HEK293 (cell line): ENCODE measurements at regions not wholly inside any gene's neighbourhood (a gene's known extent, or its start where the extent isn't known, plus 50 kb on each side); places are given as distances from the start of the nearest gene placed in this dataset.
"Not testable (repeated sequence)": the region's sequence is repeated elsewhere in the genome, so short reads cannot be mapped to it uniquely, and the experiment has no call there.

Source experiments
- CTCF ChIA-PET: fragments of 350-600 bp; formaldehyde crosslinking; extraction: SDS; loops from one replicate; lab custom pipeline; 2021; ENCODE audit warnings: antibody characterized with exemption; lab: Yijun Ruan, JAX
- POLR2A ChIA-PET: fragments of 300-600 bp; formaldehyde crosslinking; extraction: SDS; loops from one replicate; lab custom pipeline; 2020; ENCODE audit warnings: antibody characterized with exemption, inconsistent platforms; lab: Yijun Ruan, JAX
- H3K27ac ChIP-seq: fragments of 200-500 bp; sonication (Bioruptor generic); 2 replicates; pipeline ENCODE4 v1.5.1; 2014; ENCODE audit warnings: low read depth, low read length, control low read depth, inconsistent platforms; ENCODE audit errors: extremely low read depth
- H3K36me3 ChIP-seq, 2 experiments: fragments of 200-500 bp in 1 of 2; sonication (Bioruptor generic) in 1 of 2; 1 replicate in 1 of 2; 2 replicates in 1 of 2; pipeline ENCODE4 v1.5.1; 2014 to 2017; ENCODE audit warnings: inconsistent platforms in 2 of 2, low read length in 2 of 2; ENCODE audit not compliant: control insufficient read depth in 2 of 2, insufficient read depth in 1 of 2
- H3K4me1 ChIP-seq: fragments of 200-500 bp; sonication (Bioruptor generic); 2 replicates; pipeline ENCODE4 v1.5.1; 2014; ENCODE audit warnings: mild to moderate bottlenecking, low read length, inconsistent platforms; ENCODE audit not compliant: control insufficient read depth, insufficient read depth
- H3K4me3 ChIP-seq: 2 replicates; pipeline ENCODE4 v1.5.1; 2011; ENCODE audit warnings: low read depth, mild to moderate bottlenecking, control low read depth, low read length, moderate library complexity
- H3K9me3 ChIP-seq: fragments of 200-500 bp; sonication (Bioruptor generic); 2 replicates; pipeline ENCODE4 v1.5.1; 2014; ENCODE audit warnings: low read depth, low read length, inconsistent platforms; ENCODE audit not compliant: control insufficient read depth, insufficient read depth
- GLI2 ChIP-seq: fragments of 450-650 bp; formaldehyde crosslinking; IDR thresholded peaks from 2 replicates; pipeline ENCODE4; 2017; ENCODE audit warnings: missing biosample characterization, missing genetic modification characterization, low read depth, borderline replicate concordance
- KLF10 ChIP-seq: fragments of 450-650 bp; IDR thresholded peaks from 2 replicates; pipeline ENCODE4 v1.5.1; 2018; ENCODE audit warnings: missing biosample characterization, mild to moderate bottlenecking, missing genetic modification characterization
- KLF8 ChIP-seq: fragments of 450-650 bp; formaldehyde crosslinking; IDR thresholded peaks from 2 replicates; pipeline ENCODE4 v1.5.1; 2016; ENCODE audit warnings: missing biosample characterization, missing genetic modification characterization
- MZF1 ChIP-seq: fragments of 450-650 bp; formaldehyde crosslinking; IDR thresholded peaks from 2 replicates; pipeline ENCODE4 v1.5.1; 2017; ENCODE audit warnings: missing biosample characterization, missing genetic modification characterization, borderline replicate concordance
- REPIN1 ChIP-seq: fragments of 450-650 bp; formaldehyde crosslinking; IDR thresholded peaks from 2 replicates; pipeline ENCODE4 v1.5.1; 2017; ENCODE audit warnings: missing biosample characterization, missing genetic modification characterization, low read depth
- SALL2 ChIP-seq: fragments of 450-650 bp; formaldehyde crosslinking; IDR thresholded peaks from 2 replicates; pipeline ENCODE4 v1.5.0; 2017; ENCODE audit warnings: missing biosample characterization, mild to moderate bottlenecking, missing genetic modification characterization, borderline replicate concordance
- SP3 ChIP-seq: fragments of 450-650 bp; formaldehyde crosslinking; IDR thresholded peaks from 2 replicates; pipeline ENCODE4 v1.5.1; 2016; ENCODE audit warnings: missing biosample characterization, missing genetic modification characterization
- YY1 ChIP-seq: fragments of 450-650 bp; formaldehyde crosslinking; IDR thresholded peaks from 2 replicates; pipeline ENCODE4 v1.5.1; 2018; ENCODE audit warnings: missing biosample characterization, missing genetic modification characterization
- ZBTB21 ChIP-seq: fragments of 450-650 bp; formaldehyde crosslinking; IDR thresholded peaks from 2 replicates; pipeline ENCODE4 v1.5.1; 2017; ENCODE audit warnings: missing biosample characterization, missing genetic modification characterization
- ZNF10 ChIP-seq: fragments of 450-650 bp; formaldehyde crosslinking; IDR thresholded peaks from 2 replicates; pipeline ENCODE4 v1.5.1; 2017; ENCODE audit warnings: missing biosample characterization, missing genetic modification characterization
- ZNF239 ChIP-seq: fragments of 450-650 bp; formaldehyde crosslinking; IDR thresholded peaks from 2 replicates; pipeline ENCODE4 v1.5.1; 2016; ENCODE audit warnings: missing biosample characterization, missing genetic modification characterization
- ZNF335 ChIP-seq: fragments of 450-650 bp; formaldehyde crosslinking; conservative IDR thresholded peaks from 2 replicates; pipeline ENCODE4 v1.5.1; 2016; ENCODE audit warnings: missing biosample characterization, missing genetic modification characterization
- ZNF37A ChIP-seq: fragments of 450-650 bp; IDR thresholded peaks from 2 replicates; pipeline ENCODE4 v1.5.1; 2018; ENCODE audit warnings: missing biosample characterization, missing genetic modification characterization
- ZNF624 ChIP-seq: fragments of 450-650 bp; formaldehyde crosslinking; IDR thresholded peaks from 2 replicates; pipeline ENCODE4 v1.5.1; 2017; ENCODE audit warnings: missing biosample characterization, missing genetic modification characterization
- ZNF654 ChIP-seq: fragments of 450-650 bp; formaldehyde crosslinking; IDR thresholded peaks from 2 replicates; pipeline ENCODE4 v1.5.1; 2016; ENCODE audit warnings: low read depth, missing biosample characterization, missing genetic modification characterization
- ZNF701 ChIP-seq: fragments of 450-650 bp; formaldehyde crosslinking; IDR thresholded peaks from 2 replicates; pipeline ENCODE4 v1.5.1; 2016; ENCODE audit warnings: missing biosample characterization, missing genetic modification characterization
- TF ChIP-seq, protein P1 (sequence below): fragments of 450-650 bp; formaldehyde crosslinking; IDR thresholded peaks from 2 replicates; pipeline ENCODE4 v1.5.1; 2016; ENCODE audit warnings: missing biosample characterization, missing genetic modification characterization
- TF ChIP-seq, protein P2 (sequence below): fragments of 450-650 bp; formaldehyde crosslinking; IDR thresholded peaks from 2 replicates; pipeline ENCODE4 v1.5.1; 2016; ENCODE audit warnings: missing biosample characterization, missing genetic modification characterization
- TF ChIP-seq, protein P3 (sequence below): fragments of 450-650 bp; formaldehyde crosslinking; IDR thresholded peaks from 2 replicates; pipeline ENCODE4 v1.5.1; 2016; ENCODE audit warnings: missing biosample characterization, missing genetic modification characterization, borderline replicate concordance
- TF ChIP-seq, protein P4 (sequence below): fragments of 450-650 bp; formaldehyde crosslinking; IDR thresholded peaks from 2 replicates; pipeline ENCODE4 v1.5.1; 2017; ENCODE audit warnings: missing biosample characterization, missing genetic modification characterization
- TF ChIP-seq, protein P5 (sequence below): fragments of 450-650 bp; formaldehyde crosslinking; IDR thresholded peaks from 2 replicates; pipeline ENCODE4 v1.5.1; 2016; ENCODE audit warnings: missing biosample characterization, missing genetic modification characterization
- TF ChIP-seq, protein P6 (sequence below): fragments of 450-650 bp; formaldehyde crosslinking; IDR thresholded peaks from 2 replicates; pipeline ENCODE4; 2016; ENCODE audit warnings: missing biosample characterization, missing genetic modification characterization

DNA sequence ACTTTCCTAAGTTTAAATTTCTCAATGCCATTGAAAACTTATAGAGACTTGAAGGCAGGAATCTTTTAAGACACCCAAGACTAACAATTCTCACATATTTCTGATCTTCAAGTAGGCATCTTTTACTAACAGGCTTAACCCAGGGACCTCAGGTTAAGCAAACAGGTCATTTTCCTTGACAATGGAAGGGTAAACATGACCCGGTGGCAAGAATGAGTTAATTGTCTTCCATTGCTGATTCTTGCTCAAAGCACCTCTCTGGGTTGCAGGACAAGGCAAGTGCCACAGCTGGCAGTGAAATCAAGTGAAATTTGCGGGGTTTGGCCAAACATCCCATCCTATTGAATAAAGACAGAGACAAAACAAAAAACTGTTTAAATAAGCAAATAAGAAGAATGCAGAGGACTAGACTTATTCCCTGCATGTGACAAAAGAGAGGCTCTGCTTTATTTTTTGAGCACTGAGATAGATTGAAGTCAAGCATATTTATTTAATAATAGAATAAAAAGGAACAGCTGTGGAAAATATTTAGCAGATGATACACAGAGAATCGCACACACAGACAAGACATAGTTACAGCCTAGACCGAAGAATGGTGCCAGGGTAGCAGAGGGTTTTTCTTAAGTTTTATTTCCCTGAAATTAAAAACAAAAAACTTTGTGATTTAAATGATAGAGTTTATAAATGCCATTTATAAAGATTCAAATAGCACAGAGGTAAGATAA is 56.0 kb upstream of the MITF start (continued):
- TF ChIP-seq, protein P1, sequence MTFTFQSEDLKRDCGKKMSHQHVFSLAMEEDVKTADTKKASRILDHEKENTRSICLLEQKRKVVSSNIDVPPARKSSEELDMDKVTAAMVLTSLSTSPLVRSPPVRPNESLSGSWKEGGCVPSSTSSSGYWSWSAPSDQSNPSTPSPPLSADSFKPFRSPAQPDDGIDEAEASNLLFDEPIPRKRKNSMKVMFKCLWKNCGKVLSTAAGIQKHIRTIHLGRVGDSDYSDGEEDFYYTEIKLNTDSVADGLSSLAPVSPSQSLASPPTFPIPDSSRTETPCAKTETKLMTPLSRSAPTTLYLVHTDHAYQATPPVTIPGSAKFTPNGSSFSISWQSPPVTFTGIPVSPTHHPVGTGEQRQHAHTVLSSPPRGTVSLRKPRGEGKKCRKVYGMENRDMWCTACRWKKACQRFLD = no peak
- TF ChIP-seq YY1 (tag by site-specific recombination) = no peak
- TF ChIP-seq GLI2 (tag by site-specific recombination) = no peak
- TF ChIP-seq, protein P2, sequence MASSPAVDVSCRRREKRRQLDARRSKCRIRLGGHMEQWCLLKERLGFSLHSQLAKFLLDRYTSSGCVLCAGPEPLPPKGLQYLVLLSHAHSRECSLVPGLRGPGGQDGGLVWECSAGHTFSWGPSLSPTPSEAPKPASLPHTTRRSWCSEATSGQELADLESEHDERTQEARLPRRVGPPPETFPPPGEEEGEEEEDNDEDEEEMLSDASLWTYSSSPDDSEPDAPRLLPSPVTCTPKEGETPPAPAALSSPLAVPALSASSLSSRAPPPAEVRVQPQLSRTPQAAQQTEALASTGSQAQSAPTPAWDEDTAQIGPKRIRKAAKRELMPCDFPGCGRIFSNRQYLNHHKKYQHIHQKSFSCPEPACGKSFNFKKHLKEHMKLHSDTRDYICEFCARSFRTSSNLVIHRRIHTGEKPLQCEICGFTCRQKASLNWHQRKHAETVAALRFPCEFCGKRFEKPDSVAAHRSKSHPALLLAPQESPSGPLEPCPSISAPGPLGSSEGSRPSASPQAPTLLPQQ (tag by site-specific recombination) = no peak
- no peak for TF ChIP-seq KLF8
- TF ChIP-seq ZNF335 (tag by site-specific recombination) = no peak
- no peak for TF ChIP-seq ZNF10 (tag by site-specific recombination)

DNA sequence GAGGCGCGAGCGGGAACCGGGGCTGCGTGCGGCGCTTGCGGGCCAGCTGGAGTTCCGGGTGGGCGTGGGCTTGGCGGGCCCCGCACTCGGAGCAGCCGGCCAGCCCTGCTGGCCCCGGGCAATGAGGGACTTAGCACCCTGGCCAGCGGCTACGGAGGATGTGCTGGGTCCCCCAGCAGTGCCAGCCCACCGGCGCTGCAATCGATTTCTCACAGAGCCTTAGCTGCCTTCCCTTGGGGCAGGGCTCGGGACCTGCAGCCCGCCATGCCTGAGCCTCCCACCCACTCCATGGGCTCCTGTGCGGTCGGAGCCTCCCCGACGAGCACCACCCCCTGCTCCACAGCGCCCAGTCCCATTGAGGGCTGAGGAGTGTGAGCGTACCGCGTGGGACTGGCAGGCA is 61.8 kb upstream of the MITF start:
- H3K36me3 ChIP-seq, CTCF ChIA-PET, H3K27ac ChIP-seq, H3K4me3 ChIP-seq, H3K4me1 ChIP-seq, H3K9me3 ChIP-seq, POLR2A ChIA-PET: not testable (repeated sequence)

DNA sequence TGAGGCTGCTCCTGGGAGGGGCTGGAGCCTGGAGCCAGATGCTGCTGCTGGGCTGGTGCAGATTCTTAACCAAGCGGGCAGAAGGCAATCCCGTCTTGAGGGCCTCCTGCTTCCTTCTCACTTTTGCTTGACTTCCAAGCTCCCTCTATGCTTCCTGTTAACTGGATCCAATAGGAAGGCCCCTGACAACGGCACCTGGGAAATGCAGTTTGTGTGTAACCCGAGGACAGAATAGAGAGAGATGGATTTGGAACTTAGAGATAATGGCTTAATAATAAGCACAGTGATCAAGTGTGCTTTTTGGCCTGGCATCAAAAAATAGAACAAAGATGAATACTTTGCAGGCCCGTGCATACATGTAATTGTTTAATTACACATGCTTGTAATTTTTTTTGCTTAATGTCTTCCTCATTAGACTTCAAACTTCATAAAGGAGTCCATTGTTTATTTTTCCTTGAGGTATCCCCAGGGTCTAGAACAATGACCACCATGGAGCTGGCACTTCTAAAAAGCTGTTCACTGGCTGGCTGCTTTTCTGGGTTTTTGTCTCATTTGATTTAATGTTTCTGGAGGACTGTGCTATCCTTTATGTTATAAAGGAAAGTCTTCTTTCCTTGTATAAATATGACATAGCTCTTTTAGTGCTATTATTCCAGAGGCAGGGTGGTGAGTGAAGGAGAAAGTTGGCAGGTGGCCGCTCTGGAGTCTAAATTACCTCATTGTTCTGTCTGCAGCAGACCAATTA is 63.3 kb upstream of the MITF start:
- Histone ChIP-seq H3K4me1 (no peaks in the 10 kb centered on the region), H3K9me3 (no peaks in the 10 kb centered on the region), H3K36me3 (no peaks in the 10 kb centered on the region), H3K27ac (no peak overlapping the region), H3K4me3 (no peak overlapping the region)
- ChIA-PET POLR2A (no interaction called here), CTCF (interaction anchor here (0.9 to 1.4 kb wide), 2 partner anchors 275 to 370 kb away, joined by 4 to 6 read pairs; no protein-coding TSS in a partner anchor)
- TF ChIP-seq MZF1 (tag by site-specific recombination) (no peak), ZBTB21 (no peak), ZNF654 (tag by site-specific recombination) (no peak), ZNF239 (tag by site-specific recombination) (no peak), ZNF624 (tag by site-specific recombination) (no peak), REPIN1 (tag by site-specific recombination) (no peak), SP3 (no peak), ZNF37A (no peak), SALL2 (no peak), ZNF701 (tag by site-specific recombination) (no peak), KLF10 (tag by site-specific recombination) (no peak)
- TF ChIP-seq, protein P3, sequence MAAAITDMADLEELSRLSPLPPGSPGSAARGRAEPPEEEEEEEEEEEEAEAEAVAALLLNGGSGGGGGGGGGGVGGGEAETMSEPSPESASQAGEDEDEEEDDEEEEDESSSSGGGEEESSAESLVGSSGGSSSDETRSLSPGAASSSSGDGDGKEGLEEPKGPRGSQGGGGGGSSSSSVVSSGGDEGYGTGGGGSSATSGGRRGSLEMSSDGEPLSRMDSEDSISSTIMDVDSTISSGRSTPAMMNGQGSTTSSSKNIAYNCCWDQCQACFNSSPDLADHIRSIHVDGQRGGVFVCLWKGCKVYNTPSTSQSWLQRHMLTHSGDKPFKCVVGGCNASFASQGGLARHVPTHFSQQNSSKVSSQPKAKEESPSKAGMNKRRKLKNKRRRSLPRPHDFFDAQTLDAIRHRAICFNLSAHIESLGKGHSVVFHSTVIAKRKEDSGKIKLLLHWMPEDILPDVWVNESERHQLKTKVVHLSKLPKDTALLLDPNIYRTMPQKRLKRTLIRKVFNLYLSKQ (tag by site-specific recombination) = no peak
- TF ChIP-seq, protein P1 = no peak
- TF ChIP-seq, protein P4, sequence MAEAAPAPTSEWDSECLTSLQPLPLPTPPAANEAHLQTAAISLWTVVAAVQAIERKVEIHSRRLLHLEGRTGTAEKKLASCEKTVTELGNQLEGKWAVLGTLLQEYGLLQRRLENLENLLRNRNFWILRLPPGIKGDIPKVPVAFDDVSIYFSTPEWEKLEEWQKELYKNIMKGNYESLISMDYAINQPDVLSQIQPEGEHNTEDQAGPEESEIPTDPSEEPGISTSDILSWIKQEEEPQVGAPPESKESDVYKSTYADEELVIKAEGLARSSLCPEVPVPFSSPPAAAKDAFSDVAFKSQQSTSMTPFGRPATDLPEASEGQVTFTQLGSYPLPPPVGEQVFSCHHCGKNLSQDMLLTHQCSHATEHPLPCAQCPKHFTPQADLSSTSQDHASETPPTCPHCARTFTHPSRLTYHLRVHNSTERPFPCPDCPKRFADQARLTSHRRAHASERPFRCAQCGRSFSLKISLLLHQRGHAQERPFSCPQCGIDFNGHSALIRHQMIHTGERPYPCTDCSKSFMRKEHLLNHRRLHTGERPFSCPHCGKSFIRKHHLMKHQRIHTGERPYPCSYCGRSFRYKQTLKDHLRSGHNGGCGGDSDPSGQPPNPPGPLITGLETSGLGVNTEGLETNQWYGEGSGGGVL (tag by site-specific recombination) = no peak
- TF ChIP-seq, protein P5, sequence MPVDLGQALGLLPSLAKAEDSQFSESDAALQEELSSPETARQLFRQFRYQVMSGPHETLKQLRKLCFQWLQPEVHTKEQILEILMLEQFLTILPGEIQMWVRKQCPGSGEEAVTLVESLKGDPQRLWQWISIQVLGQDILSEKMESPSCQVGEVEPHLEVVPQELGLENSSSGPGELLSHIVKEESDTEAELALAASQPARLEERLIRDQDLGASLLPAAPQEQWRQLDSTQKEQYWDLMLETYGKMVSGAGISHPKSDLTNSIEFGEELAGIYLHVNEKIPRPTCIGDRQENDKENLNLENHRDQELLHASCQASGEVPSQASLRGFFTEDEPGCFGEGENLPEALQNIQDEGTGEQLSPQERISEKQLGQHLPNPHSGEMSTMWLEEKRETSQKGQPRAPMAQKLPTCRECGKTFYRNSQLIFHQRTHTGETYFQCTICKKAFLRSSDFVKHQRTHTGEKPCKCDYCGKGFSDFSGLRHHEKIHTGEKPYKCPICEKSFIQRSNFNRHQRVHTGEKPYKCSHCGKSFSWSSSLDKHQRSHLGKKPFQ = no peak
- TF ChIP-seq, protein P6, sequence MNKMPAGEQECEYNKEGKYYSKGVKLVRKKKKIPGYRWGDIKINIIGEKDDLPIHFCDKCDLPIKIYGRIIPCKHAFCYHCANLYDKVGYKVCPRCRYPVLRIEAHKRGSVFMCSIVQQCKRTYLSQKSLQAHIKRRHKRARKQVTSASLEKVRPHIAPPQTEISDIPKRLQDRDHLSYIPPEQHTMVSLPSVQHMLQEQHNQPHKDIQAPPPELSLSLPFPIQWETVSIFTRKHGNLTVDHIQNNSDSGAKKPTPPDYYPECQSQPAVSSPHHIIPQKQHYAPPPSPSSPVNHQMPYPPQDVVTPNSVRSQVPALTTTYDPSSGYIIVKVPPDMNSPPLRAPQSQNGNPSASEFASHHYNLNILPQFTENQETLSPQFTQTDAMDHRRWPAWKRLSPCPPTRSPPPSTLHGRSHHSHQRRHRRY (tag by site-specific recombination) = no peak
